Ishikawa (cell line): ENCODE measurements at regions not wholly inside any gene's neighbourhood (a gene's known extent, or its start where the extent isn't known, plus 50 kb on each side); places are given as distances from the start of the nearest gene placed in this dataset.

ENCODE experiments used
- CEBPB ChIP-seq: IDR thresholded peaks from 2 replicates; pipeline ENCODE4 v1.6.1; 2012
- CREB1 ChIP-seq: IDR thresholded peaks from 2 replicates; pipeline ENCODE4 v1.6.1; 2012; ENCODE audit warnings: low read depth
- EGR1 ChIP-seq: IDR thresholded peaks from 2 replicates; pipeline ENCODE4 v1.6.1; 2012
- EP300 ChIP-seq: IDR thresholded peaks from 2 replicates; pipeline ENCODE4 v1.6.1; 2012; ENCODE audit warnings: borderline replicate concordance
- FOXM1 ChIP-seq: IDR thresholded peaks from 2 replicates; pipeline ENCODE4 v1.6.1; 2012; ENCODE audit warnings: low read depth, borderline replicate concordance
- MAX ChIP-seq: IDR thresholded peaks from 2 replicates; pipeline ENCODE4 v1.6.1; 2012
- NFIC ChIP-seq: IDR thresholded peaks from 2 replicates; pipeline ENCODE4 v1.6.1; 2012
- RAD21 ChIP-seq: IDR thresholded peaks from 2 replicates; pipeline ENCODE4 v1.6.1; 2012; ENCODE audit warnings: low read depth
- REST ChIP-seq: IDR thresholded peaks from 2 replicates; pipeline ENCODE4 v1.6.1; 2012; ENCODE audit warnings: low read depth, mild to moderate bottlenecking
- TAF1 ChIP-seq: IDR thresholded peaks from 2 replicates; pipeline ENCODE4 v1.6.1; 2012; ENCODE audit warnings: low read depth, mild to moderate bottlenecking
- TCF12 ChIP-seq: IDR thresholded peaks from 2 replicates; pipeline ENCODE4 v1.6.1; 2012; ENCODE audit warnings: low read depth
- TEAD4 ChIP-seq: IDR thresholded peaks from 2 replicates; pipeline ENCODE4 v1.6.1; 2012
- YY1 ChIP-seq: IDR thresholded peaks from 2 replicates; pipeline ENCODE4 v1.6.1; 2012; ENCODE audit warnings: low read depth
- ZBTB7A ChIP-seq: IDR thresholded peaks from 2 replicates; pipeline ENCODE4 v1.6.1; 2012; ENCODE audit warnings: low read depth
- TF ChIP-seq, protein P1 (sequence below): IDR thresholded peaks from 2 replicates; pipeline ENCODE4 v1.6.1; 2012

DNA sequence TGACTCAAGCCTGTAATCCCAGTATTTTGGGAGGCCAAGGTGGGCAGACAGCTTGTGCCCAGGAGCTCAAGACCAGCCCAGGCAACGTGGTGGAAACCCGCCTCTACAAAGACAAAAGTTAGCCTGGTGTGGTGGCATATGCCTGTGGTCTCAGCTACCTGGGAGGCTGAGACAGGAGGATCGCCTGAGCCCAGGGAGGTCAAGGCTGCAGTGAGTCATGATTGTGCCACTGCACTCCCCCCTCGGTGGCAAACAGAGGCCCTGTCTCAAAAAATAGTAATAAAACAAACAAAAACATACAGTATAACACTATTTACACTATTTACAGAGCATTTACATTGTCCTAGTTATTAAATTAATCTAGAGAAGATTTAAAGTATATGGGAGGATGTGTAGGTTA, 56.0 kb upstream of the PIM1 start:
- no peak for TF ChIP-seq YY1
- TF ChIP-seq TCF12, result no peak
- no peak for TF ChIP-seq TAF1
- TF ChIP-seq CEBPB, result no peak
- TF ChIP-seq CREB1, result no peak
- TF ChIP-seq NFIC, result no peak
- no peak for TF ChIP-seq EP300
- no peak for TF ChIP-seq FOXM1
- no peak for TF ChIP-seq MAX
- no peak for TF ChIP-seq EGR1
- no peak for TF ChIP-seq RAD21
- TF ChIP-seq, protein P1, sequence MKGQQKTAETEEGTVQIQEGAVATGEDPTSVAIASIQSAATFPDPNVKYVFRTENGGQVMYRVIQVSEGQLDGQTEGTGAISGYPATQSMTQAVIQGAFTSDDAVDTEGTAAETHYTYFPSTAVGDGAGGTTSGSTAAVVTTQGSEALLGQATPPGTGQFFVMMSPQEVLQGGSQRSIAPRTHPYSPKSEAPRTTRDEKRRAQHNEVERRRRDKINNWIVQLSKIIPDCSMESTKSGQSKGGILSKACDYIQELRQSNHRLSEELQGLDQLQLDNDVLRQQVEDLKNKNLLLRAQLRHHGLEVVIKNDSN, result no peak
- TF ChIP-seq REST, result no peak
- no peak for TF ChIP-seq ZBTB7A
- TF ChIP-seq TEAD4, result no peak

GRCh38 chr6:37114612-37115011, 55.3 kb upstream of the PIM1 start:
- no peak for TF ChIP-seq REST
- TF ChIP-seq TEAD4, result no peak
- TF ChIP-seq FOXM1, result no peak
- TF ChIP-seq EP300, result no peak
- TF ChIP-seq MAX, result no peak
- no peak for TF ChIP-seq TCF12
- no peak for TF ChIP-seq ZBTB7A

DNA sequence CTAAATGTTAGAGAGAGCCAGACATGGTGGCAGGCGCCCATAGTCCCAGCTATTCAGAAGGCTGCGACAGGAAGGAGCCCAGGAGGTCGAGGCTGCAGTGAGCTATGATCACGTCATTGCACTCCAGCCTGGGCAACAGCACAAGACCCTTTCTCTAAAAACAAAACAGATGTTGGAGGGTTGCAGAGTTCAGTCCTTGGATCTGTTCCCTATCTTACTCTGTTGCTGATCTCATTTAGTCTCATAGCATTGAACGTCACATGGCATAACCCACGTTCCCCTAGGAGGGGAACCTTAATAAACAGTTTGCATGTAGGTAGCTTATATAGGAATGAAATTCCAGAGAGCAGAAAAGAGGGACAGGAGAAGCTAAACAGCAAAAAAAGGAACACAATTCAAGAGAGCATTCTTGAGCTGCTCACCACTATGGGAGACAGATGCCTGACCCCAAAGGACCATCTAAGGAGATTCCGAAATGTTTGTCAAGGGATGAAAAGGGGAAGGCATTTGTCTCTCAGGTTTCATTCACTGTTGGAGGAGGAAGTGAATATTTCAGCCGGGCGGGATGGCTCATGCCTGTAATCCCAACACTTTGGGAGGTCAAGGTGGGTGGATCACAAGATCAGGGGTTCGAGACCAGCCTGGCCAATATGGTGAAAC, 54.6 kb upstream of the PIM1 start:
- TF ChIP-seq TCF12 (no peak), TEAD4 (no peak), EP300 (no peak), RAD21 (no peak), EGR1 (no peak), NFIC (no peak), TAF1 (no peak), MAX (no peak), CEBPB (no peak), ZBTB7A (no peak), REST (no peak)
- TF ChIP-seq, protein P1, result no peak

- no peak for TF ChIP-seq RAD21
- no peak for TF ChIP-seq TAF1
- no peak for TF ChIP-seq YY1
Measured at GRCh38 chr6:37116326-37116725, 53.6 kb upstream of the PIM1 start.

- TF ChIP-seq MAX (no peak), YY1 (no peak), TEAD4 (no peak), TCF12 (no peak), FOXM1 (no peak), EP300 (no peak), NFIC (no peak), ZBTB7A (no peak), REST (no peak), EGR1 (no peak)
Measured at GRCh38 chr6:37119387-37119886, 50.5 kb upstream of the PIM1 start.
